Hematopoietic multipotent progenitor cell treated with erythropoietin and hydrocortisone succinate and interleukin-3 and kit ligand, for 4 days (in vitro differentiated cells): ENCODE measurements at regions not wholly inside any gene's neighbourhood (a gene's known extent, or its start where the extent isn't known, plus 50 kb on each side); places are given as distances from the start of the nearest gene placed in this dataset.
"Not testable (repeated sequence)": the region's sequence is repeated elsewhere in the genome, so short reads cannot be mapped to it uniquely, and the experiment has no call there.

Experiments
- DNase-seq: peaks from one replicate; pipeline ENCODE4 v3.0.0-alpha.2; 2015

DNA sequence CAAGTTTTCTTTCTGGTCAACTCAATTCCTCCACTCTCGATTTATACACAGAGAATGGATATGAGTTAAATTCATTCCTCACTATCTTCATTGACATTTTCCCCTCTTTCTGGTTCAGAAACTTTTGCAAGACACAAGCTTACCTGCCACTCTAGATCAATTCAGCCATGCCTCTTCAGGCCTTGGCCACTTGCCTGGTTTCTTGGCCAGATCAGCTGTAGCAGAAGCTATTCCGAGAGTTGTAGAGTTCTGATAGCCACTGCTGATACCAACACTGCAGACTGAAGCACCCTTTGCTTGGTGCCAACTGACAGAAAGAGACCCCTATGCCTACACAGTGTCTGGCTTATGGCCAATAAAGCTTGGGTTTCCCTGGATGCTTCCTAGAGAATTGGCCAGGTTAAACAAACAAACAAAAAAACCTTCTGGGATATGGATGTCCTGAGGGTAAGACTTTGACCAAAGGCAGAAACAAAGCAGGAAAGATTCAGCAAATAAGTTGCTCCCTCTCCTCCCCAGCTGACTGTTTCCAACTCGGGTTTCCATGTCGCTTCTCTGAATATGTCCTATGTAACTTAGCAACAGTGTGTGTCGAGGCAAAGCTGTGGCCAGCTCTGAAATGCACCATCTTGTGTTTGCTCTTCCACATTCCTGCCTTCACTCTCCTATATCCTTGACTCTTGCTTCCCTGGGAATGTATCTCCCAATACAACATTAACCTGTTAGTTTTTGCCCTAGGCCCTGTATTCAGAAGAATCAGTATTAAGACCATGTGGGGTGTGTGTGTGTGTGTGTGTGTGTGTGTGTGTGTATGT, 521.6 kb downstream of the EPHA3 start:
- DNase-seq: no peak

- DNase-seq: no peak
Observed at GRCh38 chr3:89635137-89635536, 527.7 kb downstream of the EPHA3 start.

GRCh38 chr3:89644716-89645115, 537.3 kb downstream of the EPHA3 start:
- no peak for DNase-seq

- DNase-seq: no peak
Observed at GRCh38 chr3:89649431-89649830, 542.0 kb downstream of the EPHA3 start.

DNA sequence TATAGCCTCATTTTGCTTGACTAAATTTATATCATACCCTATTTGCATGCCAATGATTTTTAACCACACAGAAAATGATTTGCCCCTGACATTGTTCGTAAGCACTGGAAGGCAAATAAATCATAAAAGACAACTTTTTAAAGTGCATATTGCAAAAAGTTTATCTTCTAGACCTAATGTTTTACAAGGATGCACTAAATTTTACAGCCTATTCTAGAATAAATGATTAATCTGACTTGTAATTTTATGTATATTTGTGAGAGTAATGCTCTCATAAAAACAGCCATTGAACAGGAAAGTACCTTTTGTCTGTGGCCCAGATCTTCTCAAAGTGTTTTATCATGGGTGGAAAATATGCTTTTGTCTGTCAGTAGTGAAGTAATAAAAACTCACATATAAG, 546.6 kb downstream of the EPHA3 start:
- DNase-seq: no peak

- DNase-seq: no peak
Observed at GRCh38 chr3:89656388-89656787, 549.0 kb downstream of the EPHA3 start.

DNA sequence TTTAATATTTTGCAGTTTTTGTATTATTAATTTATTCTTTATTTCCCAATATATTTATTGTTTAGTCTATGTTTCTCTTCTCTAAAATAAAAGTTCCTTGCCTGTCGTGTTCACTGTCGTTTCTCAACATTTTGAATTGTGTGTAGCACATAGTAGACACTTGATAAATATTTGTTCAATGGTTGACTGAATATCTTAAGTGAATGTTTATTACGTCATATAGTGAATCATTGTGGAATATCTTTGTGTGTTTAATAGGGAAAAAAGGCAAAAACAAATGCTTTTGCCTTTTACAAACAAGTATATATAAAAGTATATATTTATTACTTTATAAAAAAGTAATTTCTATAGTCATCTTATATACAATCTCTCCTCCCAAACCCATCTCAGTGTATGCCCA, 572.3 kb downstream of the EPHA3 start:
- DNase-seq: no peak

DNA sequence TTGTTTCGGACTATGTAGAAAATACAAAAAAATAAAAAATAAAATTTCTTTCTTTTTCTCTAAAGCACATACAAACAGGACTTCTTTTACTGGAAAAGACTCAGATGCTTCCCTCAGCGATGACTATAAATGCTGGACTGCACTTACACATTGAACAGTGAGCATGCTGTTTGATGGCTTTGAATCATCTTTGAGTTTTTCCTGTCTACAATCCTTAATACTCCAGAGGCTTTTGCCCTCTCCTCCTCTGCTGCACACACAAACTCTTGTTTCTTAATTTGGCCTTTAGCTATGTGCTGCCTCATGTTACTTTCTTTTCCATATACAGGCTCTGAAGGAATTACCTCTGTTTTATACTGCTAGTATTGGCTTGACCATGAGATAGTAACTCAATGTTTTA, 575.1 kb downstream of the EPHA3 start:
- DNase-seq: no peak

DNA sequence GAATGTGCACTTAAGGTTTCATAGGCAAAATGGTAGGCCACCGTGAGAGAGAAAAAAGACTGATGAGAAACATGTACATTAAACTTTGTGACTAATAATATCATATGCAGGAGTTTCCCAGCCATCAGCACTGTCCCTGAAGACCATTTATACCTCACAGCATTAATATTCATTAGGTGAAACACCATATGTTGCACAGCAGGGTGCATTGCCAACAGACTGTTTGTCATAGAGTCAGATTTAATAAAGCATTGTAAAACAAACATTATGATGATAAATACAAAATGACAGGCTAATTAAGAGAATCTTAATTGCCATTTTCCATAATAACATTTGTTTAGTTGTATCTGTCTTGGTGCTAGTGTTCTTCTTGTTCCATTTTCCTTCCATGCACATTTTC, 578.3 kb downstream of the EPHA3 start:
- no peak for DNase-seq

- no peak for DNase-seq
Observed at GRCh38 chr3:89690646-89691045, 583.2 kb downstream of the EPHA3 start.

- no peak for DNase-seq
Observed at GRCh38 chr3:89692601-89693000, 585.2 kb downstream of the EPHA3 start.

GRCh38 chr3:89697321-89697916, 590.0 kb downstream of the EPHA3 start:
- DNase-seq: no peak

- no peak for DNase-seq
Observed at GRCh38 chr3:89698208-89698830, 590.9 kb downstream of the EPHA3 start.

- no peak for DNase-seq
Observed at GRCh38 chr3:89699229-89699628, 591.8 kb downstream of the EPHA3 start.

DNA sequence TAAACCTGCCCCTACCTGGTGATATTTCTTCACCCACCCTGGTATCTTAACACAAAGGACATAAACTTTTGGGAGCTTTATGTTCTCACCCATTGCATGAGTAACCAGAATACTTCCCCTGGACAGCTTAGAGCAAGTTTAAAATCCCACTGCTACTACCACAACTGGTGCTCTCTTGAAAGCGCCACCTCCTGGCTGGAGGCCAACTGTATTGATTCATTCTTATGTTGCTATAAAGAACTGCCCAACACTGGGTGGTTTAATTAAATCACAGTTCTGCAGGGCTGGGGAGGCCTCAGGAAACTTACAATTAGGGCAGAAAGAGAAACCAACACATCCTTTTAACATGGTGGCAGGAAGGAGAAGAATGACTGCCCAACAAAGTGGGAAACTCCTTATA, 592.4 kb downstream of the EPHA3 start:
- DNase-seq: no peak

DNA sequence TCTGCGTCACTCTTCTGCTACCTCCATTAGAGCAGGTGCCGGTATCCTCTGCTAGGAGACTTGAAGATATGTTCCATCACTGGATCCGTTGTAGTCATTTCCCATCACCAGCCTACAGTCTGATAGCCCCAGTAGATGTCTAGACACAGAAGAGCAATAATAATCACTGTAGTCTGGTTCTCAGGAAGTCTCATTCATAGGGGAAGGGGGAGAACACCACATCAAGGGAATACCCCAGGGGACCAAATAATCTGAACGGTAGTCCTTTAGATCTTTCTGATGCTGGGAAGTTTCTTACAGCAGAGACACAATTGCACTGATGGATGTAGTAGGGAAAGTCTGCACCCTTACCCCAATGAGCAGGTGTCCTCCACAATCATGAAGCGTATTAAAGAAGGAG, 595.0 kb downstream of the EPHA3 start:
- no peak for DNase-seq

DNA sequence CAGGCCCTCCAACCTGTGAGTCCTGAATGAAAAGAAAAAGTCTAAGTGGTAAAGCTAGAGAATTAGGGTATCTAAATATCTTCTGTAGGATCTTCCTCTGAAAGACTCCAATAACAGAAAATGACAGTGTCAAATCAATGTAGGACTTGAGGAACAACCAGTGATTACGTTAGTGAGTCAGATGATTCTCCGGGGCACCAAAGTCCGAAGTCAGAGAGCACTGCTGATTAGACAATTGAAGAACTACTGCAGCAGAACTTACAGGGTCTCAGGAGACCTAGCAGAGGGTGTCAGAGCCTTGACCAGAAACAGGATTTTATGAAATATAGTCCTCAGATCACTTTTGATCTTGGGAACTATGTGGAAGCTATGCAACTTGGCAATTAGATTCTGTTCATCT, 605.8 kb downstream of the EPHA3 start:
- DNase-seq: no peak

- DNase-seq: no peak
Observed at GRCh38 chr3:89714237-89714636, 606.8 kb downstream of the EPHA3 start.

DNA sequence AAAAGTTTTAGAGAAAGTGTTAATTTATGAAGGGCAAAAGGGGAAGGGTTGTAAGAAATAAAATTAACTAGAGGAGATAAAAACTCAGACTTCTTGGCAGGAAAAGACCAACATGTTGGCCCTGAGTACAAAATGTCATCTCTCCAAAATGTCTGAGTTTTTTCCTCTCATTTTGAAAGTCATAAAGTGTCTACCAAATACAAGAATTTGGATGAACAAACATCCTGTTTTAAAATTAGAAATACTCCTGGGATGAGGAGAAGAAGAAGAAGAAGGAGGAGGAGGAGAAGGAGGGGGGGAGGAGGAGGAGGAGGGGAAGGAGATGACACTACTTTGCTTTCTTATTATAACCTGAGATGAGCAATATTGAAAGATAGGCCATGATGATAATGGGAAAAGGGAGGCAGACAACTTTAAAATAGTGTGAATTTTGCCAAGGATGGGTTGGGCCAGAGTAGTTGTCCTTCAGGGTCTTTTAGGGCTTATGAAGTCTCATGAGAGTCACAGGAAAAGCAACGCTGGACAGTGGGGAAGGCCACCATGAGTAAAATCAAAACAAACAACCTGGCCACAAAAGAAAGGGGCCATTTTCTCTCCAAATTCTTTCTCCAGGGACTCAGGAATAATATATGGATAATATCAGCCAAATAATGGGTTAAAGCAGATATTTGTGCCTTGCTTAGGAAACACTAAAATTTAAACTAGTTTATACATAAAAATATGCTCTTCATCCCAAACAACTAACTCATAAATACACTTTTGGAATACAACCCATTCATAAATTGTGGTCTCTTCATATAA, 632.9 kb downstream of the EPHA3 start:
- DNase-seq: no peak

GRCh38 chr3:89740881-89741177, 633.4 kb downstream of the EPHA3 start:
- DNase-seq: no peak

DNA sequence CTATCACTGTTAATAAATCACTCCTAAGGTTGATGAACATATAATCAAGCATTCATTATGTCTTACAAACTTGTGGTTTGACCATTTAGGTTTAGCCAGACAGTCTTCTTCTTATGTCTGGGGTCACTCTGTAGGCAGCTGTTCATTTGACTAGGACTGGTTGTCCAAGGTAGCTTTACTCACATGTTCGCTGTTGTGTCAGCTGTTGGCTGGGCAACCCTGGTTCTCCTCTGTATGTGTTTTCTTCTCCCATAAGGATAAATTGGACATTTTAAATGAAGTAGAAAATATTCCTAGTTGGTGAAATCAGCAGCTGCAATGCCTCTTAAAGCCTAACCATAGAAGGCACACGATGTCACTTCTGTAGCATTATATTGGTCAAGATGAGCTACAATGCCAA, 635.1 kb downstream of the EPHA3 start:
- DNase-seq: no peak

DNA sequence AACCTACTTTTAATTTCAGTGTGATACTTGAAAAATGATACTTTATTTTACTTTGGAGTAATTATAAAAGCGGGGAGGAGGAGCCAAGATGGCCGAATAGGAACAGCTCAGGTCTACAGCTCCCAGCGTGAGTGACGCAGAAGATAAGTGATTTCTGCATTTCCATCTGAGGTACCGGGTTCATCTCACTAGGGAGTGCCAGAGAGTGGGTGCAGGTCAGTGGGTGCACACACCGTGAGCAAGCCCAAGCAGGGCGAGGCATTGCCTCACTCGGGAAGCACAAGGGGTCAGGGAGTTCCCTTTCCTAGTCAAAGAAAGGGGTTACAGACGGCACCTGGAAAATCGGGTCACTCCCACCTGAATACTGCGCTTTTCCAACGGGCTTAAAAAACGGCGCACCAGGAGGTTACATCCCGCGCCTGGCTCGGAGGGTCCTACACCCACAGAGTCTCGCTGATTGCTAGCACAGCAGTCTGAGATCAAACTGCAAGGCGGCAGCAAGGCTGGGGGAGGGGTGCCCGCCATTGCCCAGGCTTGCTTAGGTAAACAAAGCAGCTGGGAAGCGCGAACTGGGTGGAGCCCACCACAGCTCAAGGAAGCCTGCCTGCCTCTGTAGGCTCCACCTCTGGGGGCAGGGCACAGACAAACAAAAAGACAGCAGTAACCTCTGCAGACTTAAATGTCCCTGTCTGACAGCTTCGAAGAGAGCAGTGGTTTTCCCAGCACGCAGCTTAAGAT, 640.3 kb downstream of the EPHA3 start:
- not testable (repeated sequence) for DNase-seq

- no peak for DNase-seq
Observed at GRCh38 chr3:89762405-89762804, 655.0 kb downstream of the EPHA3 start.
